Astrocyte (in vitro differentiated cells and primary cell): ENCODE measurements at regions not wholly inside any gene's neighbourhood (a gene's known extent, or its start where the extent isn't known, plus 50 kb on each side); places are given as distances from the start of the nearest gene placed in this dataset.

Experiments
- EZH2 ChIP-seq: IDR thresholded peaks from 2 replicates; pipeline ENCODE4 v1.6.1; 2012; ENCODE audit warnings: mild to moderate bottlenecking, low read length, inconsistent platforms; ENCODE audit not compliant: insufficient read depth
- TF ChIP-seq, protein P1 (sequence below): IDR thresholded peaks from 2 replicates; pipeline ENCODE4 v1.5.1; 2011; ENCODE audit warnings: low read depth, mild to moderate bottlenecking, inconsistent platforms, low read length, moderate library complexity; ENCODE audit not compliant: insufficient read depth

- TF ChIP-seq EZH2: no peak
- TF ChIP-seq, protein P1, sequence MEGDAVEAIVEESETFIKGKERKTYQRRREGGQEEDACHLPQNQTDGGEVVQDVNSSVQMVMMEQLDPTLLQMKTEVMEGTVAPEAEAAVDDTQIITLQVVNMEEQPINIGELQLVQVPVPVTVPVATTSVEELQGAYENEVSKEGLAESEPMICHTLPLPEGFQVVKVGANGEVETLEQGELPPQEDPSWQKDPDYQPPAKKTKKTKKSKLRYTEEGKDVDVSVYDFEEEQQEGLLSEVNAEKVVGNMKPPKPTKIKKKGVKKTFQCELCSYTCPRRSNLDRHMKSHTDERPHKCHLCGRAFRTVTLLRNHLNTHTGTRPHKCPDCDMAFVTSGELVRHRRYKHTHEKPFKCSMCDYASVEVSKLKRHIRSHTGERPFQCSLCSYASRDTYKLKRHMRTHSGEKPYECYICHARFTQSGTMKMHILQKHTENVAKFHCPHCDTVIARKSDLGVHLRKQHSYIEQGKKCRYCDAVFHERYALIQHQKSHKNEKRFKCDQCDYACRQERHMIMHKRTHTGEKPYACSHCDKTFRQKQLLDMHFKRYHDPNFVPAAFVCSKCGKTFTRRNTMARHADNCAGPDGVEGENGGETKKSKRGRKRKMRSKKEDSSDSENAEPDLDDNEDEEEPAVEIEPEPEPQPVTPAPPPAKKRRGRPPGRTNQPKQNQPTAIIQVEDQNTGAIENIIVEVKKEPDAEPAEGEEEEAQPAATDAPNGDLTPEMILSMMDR: no peak
Measured at GRCh38 chr18:70698574-70698973, 409.7 kb downstream of the SOCS6 start.
